NB4 (cell line): ENCODE measurements at regions not wholly inside any gene's neighbourhood (a gene's known extent, or its start where the extent isn't known, plus 50 kb on each side); places are given as distances from the start of the nearest gene placed in this dataset.

Experiments used
- CTCF ChIP-seq: IDR thresholded peaks from one replicate; pipeline ENCODE4 v1.5.1; 2012; ENCODE audit warnings: low read depth, low read length
- MAX ChIP-seq: IDR thresholded peaks from 2 replicates; pipeline ENCODE4 v1.6.1; 2011; ENCODE audit warnings: low read depth, low read length
- POLR2A ChIP-seq: IDR thresholded peaks from 2 replicates; pipeline ENCODE4 v1.6.1; 2011; ENCODE audit warnings: mild to moderate bottlenecking; ENCODE audit not compliant: insufficient read length; ENCODE audit errors: extremely low read depth

GRCh38 chr13:57056601-57057180 lies 84.0 kb upstream of the PRR20A start:
- TF ChIP-seq CTCF: no peak
- TF ChIP-seq MAX: no peak
- TF ChIP-seq POLR2A: no peak
